HEK293 (cell line): ENCODE measurements at regions not wholly inside any gene's neighbourhood (a gene's known extent, or its start where the extent isn't known, plus 50 kb on each side); places are given as distances from the start of the nearest gene placed in this dataset.

Source experiments
- TCF7L2 ChIP-seq: IDR thresholded peaks from 2 replicates; pipeline ENCODE4 v1.6.1; 2011; ENCODE audit warnings: low read depth, mild to moderate bottlenecking, inconsistent platforms, low read length, moderate library complexity, borderline replicate concordance
- ZBTB11 ChIP-seq: fragments of 450-650 bp; formaldehyde crosslinking; conservative IDR thresholded peaks from 2 replicates; pipeline ENCODE4 v1.5.1; 2016; ENCODE audit warnings: low read depth, missing biosample characterization, missing genetic modification characterization
- ZNF362 ChIP-seq: fragments of 450-650 bp; formaldehyde crosslinking; IDR thresholded peaks from 2 replicates; pipeline ENCODE4 v1.5.1; 2016; ENCODE audit warnings: missing biosample characterization, missing genetic modification characterization
- ZNF624 ChIP-seq: fragments of 450-650 bp; formaldehyde crosslinking; IDR thresholded peaks from 2 replicates; pipeline ENCODE4 v1.5.1; 2017; ENCODE audit warnings: missing biosample characterization, missing genetic modification characterization
- ZSCAN18 ChIP-seq: fragments of 450-650 bp; formaldehyde crosslinking; IDR thresholded peaks from 2 replicates; pipeline ENCODE4 v1.5.1; 2016; ENCODE audit warnings: missing biosample characterization, missing genetic modification characterization
- TF ChIP-seq, protein P1 (sequence below): fragments of 450-650 bp; formaldehyde crosslinking; IDR thresholded peaks from 2 replicates; pipeline ENCODE4 v1.5.1; 2016; ENCODE audit warnings: missing biosample characterization, missing genetic modification characterization
- TF ChIP-seq, protein P2 (sequence below): fragments of 450-650 bp; formaldehyde crosslinking; IDR thresholded peaks from 2 replicates; pipeline ENCODE4 v1.5.1; 2016; ENCODE audit warnings: missing biosample characterization, missing genetic modification characterization

DNA sequence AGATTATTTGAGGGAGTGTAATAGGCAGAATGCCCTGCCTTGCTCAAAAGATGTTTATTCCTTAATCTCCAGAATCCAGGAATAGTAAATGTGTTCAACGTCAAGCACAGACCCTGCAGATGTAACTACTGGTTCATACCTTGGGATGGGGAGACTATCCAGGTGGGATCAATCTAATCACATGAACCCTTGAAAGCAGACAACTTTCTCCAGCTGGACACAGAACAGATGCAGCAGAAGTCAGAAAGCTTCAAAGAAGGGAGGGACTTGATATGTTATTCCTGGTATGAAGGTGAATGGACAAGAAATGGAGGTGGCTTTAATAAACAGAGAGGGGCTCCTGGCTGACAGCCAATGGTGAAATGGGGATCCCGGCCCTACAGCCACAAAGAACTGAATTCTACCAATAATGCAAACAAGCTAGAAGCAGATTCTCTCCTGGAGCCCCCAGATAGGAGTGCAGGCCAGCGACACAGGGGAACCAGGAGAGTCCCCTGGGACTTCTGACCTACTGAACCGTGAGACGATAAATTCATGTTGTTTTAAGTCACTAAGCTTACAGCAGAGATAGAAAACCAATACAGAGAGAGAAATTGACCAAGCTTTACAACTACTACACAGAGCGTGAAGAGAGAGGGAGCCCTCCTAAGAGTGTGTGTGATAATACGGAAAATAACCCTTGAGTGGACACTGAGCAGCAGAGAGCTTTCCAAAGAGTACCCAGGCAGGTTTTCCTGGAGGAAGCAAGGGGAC is 133.5 kb upstream of the TMEM132C start:
- TF ChIP-seq, protein P1, sequence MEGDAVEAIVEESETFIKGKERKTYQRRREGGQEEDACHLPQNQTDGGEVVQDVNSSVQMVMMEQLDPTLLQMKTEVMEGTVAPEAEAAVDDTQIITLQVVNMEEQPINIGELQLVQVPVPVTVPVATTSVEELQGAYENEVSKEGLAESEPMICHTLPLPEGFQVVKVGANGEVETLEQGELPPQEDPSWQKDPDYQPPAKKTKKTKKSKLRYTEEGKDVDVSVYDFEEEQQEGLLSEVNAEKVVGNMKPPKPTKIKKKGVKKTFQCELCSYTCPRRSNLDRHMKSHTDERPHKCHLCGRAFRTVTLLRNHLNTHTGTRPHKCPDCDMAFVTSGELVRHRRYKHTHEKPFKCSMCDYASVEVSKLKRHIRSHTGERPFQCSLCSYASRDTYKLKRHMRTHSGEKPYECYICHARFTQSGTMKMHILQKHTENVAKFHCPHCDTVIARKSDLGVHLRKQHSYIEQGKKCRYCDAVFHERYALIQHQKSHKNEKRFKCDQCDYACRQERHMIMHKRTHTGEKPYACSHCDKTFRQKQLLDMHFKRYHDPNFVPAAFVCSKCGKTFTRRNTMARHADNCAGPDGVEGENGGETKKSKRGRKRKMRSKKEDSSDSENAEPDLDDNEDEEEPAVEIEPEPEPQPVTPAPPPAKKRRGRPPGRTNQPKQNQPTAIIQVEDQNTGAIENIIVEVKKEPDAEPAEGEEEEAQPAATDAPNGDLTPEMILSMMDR (tag by site-specific recombination), result no peak
- TF ChIP-seq ZBTB11 (tag by site-specific recombination), result no peak
- no peak for TF ChIP-seq ZSCAN18 (tag by site-specific recombination)
- TF ChIP-seq ZNF362, result no peak
- TF ChIP-seq, protein P2, sequence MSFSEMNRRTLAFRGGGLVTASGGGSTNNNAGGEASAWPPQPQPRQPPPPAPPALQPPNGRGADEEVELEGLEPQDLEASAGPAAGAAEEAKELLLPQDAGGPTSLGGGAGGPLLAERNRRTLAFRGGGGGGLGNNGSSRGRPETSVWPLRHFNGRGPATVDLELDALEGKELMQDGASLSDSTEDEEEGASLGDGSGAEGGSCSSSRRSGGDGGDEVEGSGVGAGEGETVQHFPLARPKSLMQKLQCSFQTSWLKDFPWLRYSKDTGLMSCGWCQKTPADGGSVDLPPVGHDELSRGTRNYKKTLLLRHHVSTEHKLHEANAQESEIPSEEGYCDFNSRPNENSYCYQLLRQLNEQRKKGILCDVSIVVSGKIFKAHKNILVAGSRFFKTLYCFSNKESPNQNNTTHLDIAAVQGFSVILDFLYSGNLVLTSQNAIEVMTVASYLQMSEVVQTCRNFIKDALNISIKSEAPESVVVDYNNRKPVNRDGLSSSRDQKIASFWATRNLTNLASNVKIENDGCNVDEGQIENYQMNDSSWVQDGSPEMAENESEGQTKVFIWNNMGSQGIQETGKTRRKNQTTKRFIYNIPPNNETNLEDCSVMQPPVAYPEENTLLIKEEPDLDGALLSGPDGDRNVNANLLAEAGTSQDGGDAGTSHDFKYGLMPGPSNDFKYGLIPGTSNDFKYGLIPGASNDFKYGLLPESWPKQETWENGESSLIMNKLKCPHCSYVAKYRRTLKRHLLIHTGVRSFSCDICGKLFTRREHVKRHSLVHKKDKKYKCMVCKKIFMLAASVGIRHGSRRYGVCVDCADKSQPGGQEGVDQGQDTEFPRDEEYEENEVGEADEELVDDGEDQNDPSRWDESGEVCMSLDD (tag by site-specific recombination), result no peak
- no peak for TF ChIP-seq ZNF624 (tag by site-specific recombination)
- no peak for TF ChIP-seq TCF7L2
